ENCODE measurements at regions not wholly inside any gene's neighbourhood (a gene's known extent, or its start where the extent isn't known, plus 50 kb on each side); places are given as distances from the start of the nearest gene placed in this dataset.

- DNase-seq (ENCODE audit: low read depth in 2 of 2): no peak
These were observed 349.9 kb downstream of the PIK3R1 start for GRCh38 chr5:68565427-68565826.

- no peak for DNase-seq (ENCODE audit: low read depth in 2 of 2)
These were observed 361.2 kb downstream of the PIK3R1 start for GRCh38 chr5:68576805-68577204.

- DNase-seq (ENCODE audit: low read depth in 2 of 2): no peak
These were observed 366.7 kb downstream of the PIK3R1 start for GRCh38 chr5:68582284-68582683.

GRCh38 chr5:68587171-68587570, 371.6 kb downstream of the PIK3R1 start:
- DNase-seq (ENCODE audit: low read depth in 2 of 2): no peak

- DNase-seq (ENCODE audit: low read depth in 2 of 2): no peak
These were observed 376.3 kb downstream of the PIK3R1 start for GRCh38 chr5:68591850-68592249.

- DNase-seq (ENCODE audit: low read depth in 2 of 2): no peak
These were observed 376.8 kb downstream of the PIK3R1 start for GRCh38 chr5:68592351-68592750.

- DNase-seq (ENCODE audit: low read depth in 2 of 2): no peak
These were observed 377.7 kb downstream of the PIK3R1 start for GRCh38 chr5:68593211-68593671.

- no peak for DNase-seq (ENCODE audit: low read depth in 2 of 2)
These were observed 397.4 kb downstream of the PIK3R1 start for GRCh38 chr5:68612972-68613371.

- DNase-seq (ENCODE audit: low read depth in 2 of 2): no peak
These were observed 402.9 kb downstream of the PIK3R1 start for GRCh38 chr5:68618501-68618900.

- no peak for DNase-seq (ENCODE audit: low read depth in 2 of 2)
These were observed 411.4 kb downstream of the PIK3R1 start for GRCh38 chr5:68627001-68627400.

GRCh38 chr5:68628082-68628814, 412.7 kb downstream of the PIK3R1 start:
- DNase-seq (ENCODE audit: low read depth in 2 of 2): no peak

- no peak for DNase-seq (ENCODE audit: low read depth in 2 of 2)
These were observed 414.8 kb downstream of the PIK3R1 start for GRCh38 chr5:68630354-68630753.

- no peak for DNase-seq (ENCODE audit: low read depth in 2 of 2)
These were observed 416.3 kb downstream of the PIK3R1 start for GRCh38 chr5:68631884-68632283.

- no peak for DNase-seq (ENCODE audit: low read depth in 2 of 2)
These were observed 425.7 kb downstream of the PIK3R1 start for GRCh38 chr5:68641211-68641610.

- DNase-seq (ENCODE audit: low read depth in 2 of 2): no peak
These were observed 427.5 kb downstream of the PIK3R1 start for GRCh38 chr5:68643064-68643463.

GRCh38 chr5:68644971-68645370, 429.4 kb downstream of the PIK3R1 start:
- no peak for DNase-seq (ENCODE audit: low read depth in 2 of 2)

GRCh38 chr5:68646144-68646543, 430.6 kb downstream of the PIK3R1 start:
- no peak for DNase-seq (ENCODE audit: low read depth in 2 of 2)

GRCh38 chr5:68647743-68648142, 432.2 kb downstream of the PIK3R1 start:
- no peak for DNase-seq (ENCODE audit: low read depth in 2 of 2)

GRCh38 chr5:68648944-68649857, 433.6 kb downstream of the PIK3R1 start:
- DNase-seq (ENCODE audit: low read depth in 2 of 2): no peak

- no peak for DNase-seq (ENCODE audit: low read depth in 2 of 2)
These were observed 437.0 kb downstream of the PIK3R1 start for GRCh38 chr5:68652534-68652965.

- DNase-seq (ENCODE audit: low read depth in 2 of 2): no peak
These were observed 437.9 kb downstream of the PIK3R1 start for GRCh38 chr5:68653471-68653870.

GRCh38 chr5:68657055-68657961, 436.5 kb upstream of the SLC30A5 start:
- no peak for DNase-seq (ENCODE audit: low read depth in 2 of 2)

Measured in stimulated activated CD8-positive, alpha-beta memory T cell treated with anti-CD3 and anti-CD28 coated beads, Interleukin-7, amount 100 ng/mL, for 1 hour (primary cell).